Ovary (tissue), 3 donors: ENCODE measurements at regions not wholly inside any gene's neighbourhood (a gene's known extent, or its start where the extent isn't known, plus 50 kb on each side); places are given as distances from the start of the nearest gene placed in this dataset.

Experiments used
- CTCF ChIP-seq, 3 donors: fragments of 450-650 bp in 2 of 3; fragments of 200-600 bp in 1 of 3; IDR thresholded peaks; one replicate each; pipeline versions ENCODE4 v1.5.1 to v1.8.0; 2016 to 2022; ENCODE audit warnings: antibody characterized with exemption in 3 of 3, mild to moderate bottlenecking in 1 of 3
- EP300 ChIP-seq: sonication (generic); formaldehyde crosslinking; IDR thresholded peaks from one replicate; pipeline ENCODE4 v1.6.1; 2017; ENCODE audit warnings: antibody characterized with exemption
- POLR2A ChIP-seq: fragments of 450-650 bp; IDR thresholded peaks from one replicate; pipeline ENCODE4 v1.6.1; 2017; ENCODE audit warnings: antibody characterized with exemption, mild to moderate bottlenecking, moderate library complexity
- donor health status: DM: no; HTN: no; CAD: no.

- no peak for TF ChIP-seq EP300
- TF ChIP-seq CTCF (IDR thresholded peaks at IDR 0.05): no peak
- TF ChIP-seq POLR2A: no peak
Observed at GRCh38 chr12:107356266-107356936, 263.1 kb upstream of the CRY1 start.
